GM12878 (cell line): ENCODE measurements at regions not wholly inside any gene's neighbourhood (a gene's known extent, or its start where the extent isn't known, plus 50 kb on each side); places are given as distances from the start of the nearest gene placed in this dataset.

Experiments used
- CTCF ChIP-seq, 3 experiments: IDR thresholded peaks in 2 of 3; conservative IDR thresholded peaks in 1 of 3; 2 replicates each; pipeline ENCODE4 v1.5.1; 2011; ENCODE audit warnings: low read depth in 3 of 3, low read length in 3 of 3, mild to moderate bottlenecking in 3 of 3, control low read depth in 2 of 3, moderate library complexity in 2 of 3, inconsistent platforms in 1 of 3, mixed read lengths in 1 of 3; ENCODE audit not compliant: control insufficient read depth in 2 of 3, insufficient read depth in 1 of 3; ENCODE audit errors: extremely low read depth in 1 of 3
- EZH2 ChIP-seq: IDR thresholded peaks from 2 replicates; pipeline ENCODE4 v1.6.1; 2012; ENCODE audit warnings: low read depth, mild to moderate bottlenecking, control low read depth, inconsistent platforms, low read length, borderline replicate concordance; ENCODE audit not compliant: control insufficient read depth
- FOS ChIP-seq: IDR thresholded peaks from 3 replicates; pipeline ENCODE4 v1.6.1; 2011; ENCODE audit warnings: borderline replicate concordance; ENCODE audit not compliant: insufficient read length; ENCODE audit errors: extremely low read depth
- IKZF2 ChIP-seq, 2 experiments: fragments of 450-650 bp; IDR thresholded peaks; 2 replicates each; pipeline ENCODE4 v1.6.1; 2017; ENCODE audit warnings: mild to moderate bottlenecking in 2 of 2, moderate library complexity in 2 of 2
- MYC ChIP-seq: IDR thresholded peaks from 2 replicates; pipeline ENCODE4 v1.6.1; 2011; ENCODE audit warnings: mild to moderate bottlenecking, low read length, moderate library complexity, inconsistent platforms; ENCODE audit not compliant: insufficient read depth, insufficient replicate concordance, insufficient read length, severe bottlenecking
- NFYB ChIP-seq: IDR thresholded peaks from 2 replicates; pipeline ENCODE4 v1.6.1; 2011; ENCODE audit warnings: low read depth, mild to moderate bottlenecking, low read length, improper control_type of control experiment, moderate library complexity; ENCODE audit not compliant: insufficient read depth
- POLR2A ChIP-seq: IDR thresholded peaks from 2 replicates; pipeline ENCODE4 v1.6.1; 2011; ENCODE audit warnings: low read depth, mild to moderate bottlenecking, low read length
- RAD21 ChIP-seq: IDR thresholded peaks from 2 replicates; pipeline ENCODE4 v1.6.1; 2011; ENCODE audit warnings: mild to moderate bottlenecking, low read depth, low read length, moderate library complexity; ENCODE audit not compliant: insufficient read depth
- ZBED1 ChIP-seq: IDR thresholded peaks from 2 replicates; pipeline ENCODE4 v1.6.1; 2016; ENCODE audit warnings: borderline replicate concordance
- ZZZ3 ChIP-seq: IDR thresholded peaks from 2 replicates; pipeline ENCODE4 v1.6.1; 2011; ENCODE audit warnings: low read depth; ENCODE audit not compliant: control insufficient read depth, insufficient read length
- TF ChIP-seq, protein P1 (sequence below): fragments of 150-350 bp; IDR thresholded peaks from 2 replicates; pipeline ENCODE4 v1.6.1; 2014; ENCODE audit warnings: mild to moderate bottlenecking, low read depth, low read length
- TF ChIP-seq, protein P2 (sequence below): fragments of 450-650 bp; IDR thresholded peaks from 2 replicates; pipeline ENCODE4 v1.6.1; 2017; ENCODE audit warnings: antibody characterized with exemption, mild to moderate bottlenecking, moderate library complexity
- TF ChIP-seq, protein P3 (sequence below): fragments of 150-350 bp; IDR thresholded peaks from 2 replicates; pipeline ENCODE4 v1.6.1; 2016; ENCODE audit warnings: low read depth, low read length

- TF ChIP-seq CTCF (IDR thresholded peaks at IDR 0.05 in 2 of 3, conservative IDR thresholded peaks at IDR 0.05 in 1 of 3; ENCODE audit: control insufficient read depth in 2 of 3, extremely low read depth in 1 of 3, insufficient read depth in 1 of 3, low read depth in 3 of 3, low read length in 3 of 3) (no peak), IKZF2 (IDR thresholded peaks at IDR 0.05) (no peak), FOS (no peak), RAD21 (no peak), POLR2A (no peak), ZBED1 (no peak), EZH2 (no peak), MYC (no peak), NFYB (no peak), ZZZ3 (no peak)
- TF ChIP-seq, protein P1, sequence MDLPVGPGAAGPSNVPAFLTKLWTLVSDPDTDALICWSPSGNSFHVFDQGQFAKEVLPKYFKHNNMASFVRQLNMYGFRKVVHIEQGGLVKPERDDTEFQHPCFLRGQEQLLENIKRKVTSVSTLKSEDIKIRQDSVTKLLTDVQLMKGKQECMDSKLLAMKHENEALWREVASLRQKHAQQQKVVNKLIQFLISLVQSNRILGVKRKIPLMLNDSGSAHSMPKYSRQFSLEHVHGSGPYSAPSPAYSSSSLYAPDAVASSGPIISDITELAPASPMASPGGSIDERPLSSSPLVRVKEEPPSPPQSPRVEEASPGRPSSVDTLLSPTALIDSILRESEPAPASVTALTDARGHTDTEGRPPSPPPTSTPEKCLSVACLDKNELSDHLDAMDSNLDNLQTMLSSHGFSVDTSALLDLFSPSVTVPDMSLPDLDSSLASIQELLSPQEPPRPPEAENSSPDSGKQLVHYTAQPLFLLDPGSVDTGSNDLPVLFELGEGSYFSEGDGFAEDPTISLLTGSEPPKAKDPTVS: no peak
- TF ChIP-seq, protein P2, sequence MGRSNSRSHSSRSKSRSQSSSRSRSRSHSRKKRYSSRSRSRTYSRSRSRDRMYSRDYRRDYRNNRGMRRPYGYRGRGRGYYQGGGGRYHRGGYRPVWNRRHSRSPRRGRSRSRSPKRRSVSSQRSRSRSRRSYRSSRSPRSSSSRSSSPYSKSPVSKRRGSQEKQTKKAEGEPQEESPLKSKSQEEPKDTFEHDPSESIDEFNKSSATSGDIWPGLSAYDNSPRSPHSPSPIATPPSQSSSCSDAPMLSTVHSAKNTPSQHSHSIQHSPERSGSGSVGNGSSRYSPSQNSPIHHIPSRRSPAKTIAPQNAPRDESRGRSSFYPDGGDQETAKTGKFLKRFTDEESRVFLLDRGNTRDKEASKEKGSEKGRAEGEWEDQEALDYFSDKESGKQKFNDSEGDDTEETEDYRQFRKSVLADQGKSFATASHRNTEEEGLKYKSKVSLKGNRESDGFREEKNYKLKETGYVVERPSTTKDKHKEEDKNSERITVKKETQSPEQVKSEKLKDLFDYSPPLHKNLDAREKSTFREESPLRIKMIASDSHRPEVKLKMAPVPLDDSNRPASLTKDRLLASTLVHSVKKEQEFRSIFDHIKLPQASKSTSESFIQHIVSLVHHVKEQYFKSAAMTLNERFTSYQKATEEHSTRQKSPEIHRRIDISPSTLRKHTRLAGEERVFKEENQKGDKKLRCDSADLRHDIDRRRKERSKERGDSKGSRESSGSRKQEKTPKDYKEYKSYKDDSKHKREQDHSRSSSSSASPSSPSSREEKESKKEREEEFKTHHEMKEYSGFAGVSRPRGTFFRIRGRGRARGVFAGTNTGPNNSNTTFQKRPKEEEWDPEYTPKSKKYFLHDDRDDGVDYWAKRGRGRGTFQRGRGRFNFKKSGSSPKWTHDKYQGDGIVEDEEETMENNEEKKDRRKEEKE: no peak
- TF ChIP-seq, protein P3, sequence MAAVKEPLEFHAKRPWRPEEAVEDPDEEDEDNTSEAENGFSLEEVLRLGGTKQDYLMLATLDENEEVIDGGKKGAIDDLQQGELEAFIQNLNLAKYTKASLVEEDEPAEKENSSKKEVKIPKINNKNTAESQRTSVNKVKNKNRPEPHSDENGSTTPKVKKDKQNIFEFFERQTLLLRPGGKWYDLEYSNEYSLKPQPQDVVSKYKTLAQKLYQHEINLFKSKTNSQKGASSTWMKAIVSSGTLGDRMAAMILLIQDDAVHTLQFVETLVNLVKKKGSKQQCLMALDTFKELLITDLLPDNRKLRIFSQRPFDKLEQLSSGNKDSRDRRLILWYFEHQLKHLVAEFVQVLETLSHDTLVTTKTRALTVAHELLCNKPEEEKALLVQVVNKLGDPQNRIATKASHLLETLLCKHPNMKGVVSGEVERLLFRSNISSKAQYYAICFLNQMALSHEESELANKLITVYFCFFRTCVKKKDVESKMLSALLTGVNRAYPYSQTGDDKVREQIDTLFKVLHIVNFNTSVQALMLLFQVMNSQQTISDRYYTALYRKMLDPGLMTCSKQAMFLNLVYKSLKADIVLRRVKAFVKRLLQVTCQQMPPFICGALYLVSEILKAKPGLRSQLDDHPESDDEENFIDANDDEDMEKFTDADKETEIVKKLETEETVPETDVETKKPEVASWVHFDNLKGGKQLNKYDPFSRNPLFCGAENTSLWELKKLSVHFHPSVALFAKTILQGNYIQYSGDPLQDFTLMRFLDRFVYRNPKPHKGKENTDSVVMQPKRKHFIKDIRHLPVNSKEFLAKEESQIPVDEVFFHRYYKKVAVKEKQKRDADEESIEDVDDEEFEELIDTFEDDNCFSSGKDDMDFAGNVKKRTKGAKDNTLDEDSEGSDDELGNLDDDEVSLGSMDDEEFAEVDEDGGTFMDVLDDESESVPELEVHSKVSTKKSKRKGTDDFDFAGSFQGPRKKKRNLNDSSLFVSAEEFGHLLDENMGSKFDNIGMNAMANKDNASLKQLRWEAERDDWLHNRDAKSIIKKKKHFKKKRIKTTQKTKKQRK: no peak
Measured at GRCh38 chr11:87444993-87445392, 407.3 kb downstream of the TMEM135 start.
